ENCODE measurements at regions not wholly inside any gene's neighbourhood (a gene's known extent, or its start where the extent isn't known, plus 50 kb on each side); places are given as distances from the start of the nearest gene placed in this dataset.
"Not testable (repeated sequence)": the region's sequence is repeated elsewhere in the genome, so short reads cannot be mapped to it uniquely, and the experiment has no call there.

DNA sequence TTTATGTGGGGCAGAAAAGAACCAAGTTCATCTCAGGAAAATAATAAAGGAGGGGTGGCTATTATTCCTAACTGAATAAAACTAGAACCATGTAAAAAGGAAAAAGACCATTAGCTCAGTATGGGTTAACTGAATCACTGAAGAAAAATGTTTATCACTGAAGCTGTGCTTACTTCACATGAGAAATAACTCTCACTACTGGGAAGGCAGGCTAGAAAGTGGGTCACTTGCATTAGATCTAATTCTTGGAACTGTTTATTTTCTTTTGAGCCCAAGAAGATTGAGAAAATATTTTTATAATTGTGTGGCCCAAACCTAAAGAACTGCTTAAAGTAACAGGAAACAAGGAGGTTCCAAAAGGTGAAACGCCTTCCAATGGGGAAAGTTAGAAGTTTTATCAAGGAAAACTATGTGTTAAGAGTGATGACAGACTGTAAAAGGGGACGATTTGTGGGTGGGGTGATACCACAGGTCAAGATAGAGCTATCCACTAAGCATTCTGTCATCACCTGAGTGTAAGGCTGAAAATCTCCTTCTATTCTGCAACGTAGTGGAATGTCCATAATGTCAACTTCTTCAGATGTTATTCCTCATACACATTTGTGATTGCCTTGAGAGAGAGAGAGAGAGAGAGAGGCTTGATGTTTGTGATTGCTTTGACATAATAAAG lies 1083.5 kb downstream of the PCDH7 start:
- Histone ChIP-seq H3K36me3 (no peaks in the 10 kb centered on the region), H3K27me3 (no peaks in the 10 kb centered on the region), H3K4me1 (peaks cover 2% of the 10 kb centered on the region; the same call in 1 of the 2 replicates), H3K27ac (no peak overlapping the region), H3K9me3 (replicated peaks) (0 out of 2 replicates have a peak, but pooled peaks cover 5% of the 10 kb centered on the region), H3K4me3 (no peak overlapping the region)
- no peak for DNase-seq

GRCh38 chr4:31807036-31807435 lies 1086.9 kb downstream of the PCDH7 start:
- no peaks in the 10 kb centered on the region for H3K36me3 ChIP-seq
- no peak overlapping the region for H3K27ac ChIP-seq
- H3K9me3 ChIP-seq (replicated peaks), result 0 out of 2 replicates have a peak, but pooled peaks cover 3% of the 10 kb centered on the region
- H3K4me1 ChIP-seq, result peaks cover 2% of the 10 kb centered on the region; the same call in 1 of the 2 replicates
- no peak overlapping the region for H3K4me3 ChIP-seq
- H3K27me3 ChIP-seq, result no peaks in the 10 kb centered on the region
- DNase-seq, result no peak

DNA sequence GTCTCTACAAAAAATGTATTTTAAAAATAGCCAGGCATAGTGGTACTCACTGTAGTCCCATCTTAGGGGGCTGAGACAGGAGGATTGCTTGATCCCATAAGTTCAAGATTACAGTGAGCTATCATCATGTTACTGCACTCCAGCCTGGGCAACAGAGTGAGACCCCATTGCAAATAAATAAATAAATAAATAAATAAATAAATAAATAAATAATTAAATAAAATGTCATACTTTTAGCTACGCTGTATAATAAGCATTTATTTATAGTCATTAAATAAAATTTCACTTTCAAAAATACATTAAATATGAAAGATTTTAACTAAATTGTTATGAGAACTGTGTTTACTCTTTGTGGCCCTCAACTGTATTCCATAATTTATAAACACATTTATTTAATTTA lies 1124.2 kb downstream of the PCDH7 start:
- Histone ChIP-seq H3K27ac (no peak overlapping the region), H3K9me3 (replicated peaks) (no peaks in the 10 kb centered on the region; the same call in 1 of the 2 replicates), H3K4me3 (no peak overlapping the region), H3K27me3 (no peaks in the 10 kb centered on the region), H3K36me3 (no peaks in the 10 kb centered on the region), H3K4me1 (no peaks in the 10 kb centered on the region)
- DNase-seq, result no peak

DNA sequence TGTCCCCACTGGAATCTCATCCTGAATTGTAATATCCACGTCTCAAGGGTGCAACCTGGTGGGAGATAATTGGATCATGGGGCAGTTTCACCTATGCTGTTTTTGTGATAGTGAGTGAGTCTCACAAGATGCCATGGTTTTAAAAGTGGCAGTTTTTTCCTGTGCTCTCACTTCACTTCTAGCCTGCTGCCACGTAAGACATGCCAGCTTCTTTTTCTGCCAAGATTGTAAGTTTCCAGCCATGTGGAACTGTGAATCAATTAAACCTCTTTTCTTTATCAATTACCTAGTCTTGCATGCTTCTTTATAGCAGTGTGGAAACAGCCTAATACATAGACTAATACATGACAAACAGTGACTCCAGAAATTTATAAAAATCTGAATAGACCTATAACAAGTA lies 1131.8 kb downstream of the PCDH7 start:
- H3K27ac ChIP-seq, result no peak overlapping the region
- DNase-seq, result no peak

GRCh38 chr4:31877429-31877828 lies 1157.3 kb downstream of the PCDH7 start:
- H3K4me1 ChIP-seq, result no peaks in the 10 kb centered on the region
- no peaks in the 10 kb centered on the region for H3K36me3 ChIP-seq
- no peaks in the 10 kb centered on the region for H3K9me3 ChIP-seq (replicated peaks)
- no peak overlapping the region for H3K27ac ChIP-seq
- no peak overlapping the region for H3K4me3 ChIP-seq
- H3K27me3 ChIP-seq, result no peaks in the 10 kb centered on the region
- no peak for DNase-seq

More for the DNA sequence above, 1131.8 kb downstream of the PCDH7 start:
- H3K27me3 ChIP-seq, result no peaks in the 10 kb centered on the region
- no peak overlapping the region for H3K4me3 ChIP-seq
- H3K9me3 ChIP-seq (replicated peaks), result no peaks in the 10 kb centered on the region
- no peaks in the 10 kb centered on the region for H3K4me1 ChIP-seq
- H3K36me3 ChIP-seq, result no peaks in the 10 kb centered on the region

GRCh38 chr4:31880837-31881236 lies 1160.7 kb downstream of the PCDH7 start:
- DNase-seq; H3K36me3 ChIP-seq; H3K27me3 ChIP-seq; H3K9me3 ChIP-seq (replicated peaks); H3K4me3 ChIP-seq; H3K4me1 ChIP-seq; H3K27ac ChIP-seq: not testable (repeated sequence)

GRCh38 chr4:31896349-31896748 lies 1176.2 kb downstream of the PCDH7 start:
- Histone ChIP-seq H3K4me3 (no peak overlapping the region), H3K4me1 (no peaks in the 10 kb centered on the region), H3K9me3 (replicated peaks) (no peaks in the 10 kb centered on the region), H3K36me3 (no peaks in the 10 kb centered on the region), H3K27ac (no peak overlapping the region), H3K27me3 (no peaks in the 10 kb centered on the region)
- DNase-seq, result no peak

- Histone ChIP-seq H3K9me3 (replicated peaks) (no peaks in the 10 kb centered on the region), H3K27ac (no peak overlapping the region), H3K27me3 (no peaks in the 10 kb centered on the region), H3K4me3 (no peak overlapping the region), H3K4me1 (no peaks in the 10 kb centered on the region), H3K36me3 (no peaks in the 10 kb centered on the region)
- DNase-seq, result no peak
These were observed 1185.2 kb downstream of the PCDH7 start for GRCh38 chr4:31905363-31905762.

GRCh38 chr4:31908261-31908660 lies 1188.1 kb downstream of the PCDH7 start:
- no peaks in the 10 kb centered on the region for H3K4me1 ChIP-seq

GRCh38 chr4:31917334-31917733 lies 1197.2 kb downstream of the PCDH7 start:
- H3K9me3 ChIP-seq (replicated peaks), result no peaks in the 10 kb centered on the region; the same call in 1 of the 2 replicates
- no peak overlapping the region for H3K4me3 ChIP-seq
- no peak overlapping the region for H3K27ac ChIP-seq
- no peaks in the 10 kb centered on the region for H3K4me1 ChIP-seq
- H3K36me3 ChIP-seq, result no peaks in the 10 kb centered on the region
- no peaks in the 10 kb centered on the region for H3K27me3 ChIP-seq
- no peak for DNase-seq

More at GRCh38 chr4:31908261-31908660, 1188.1 kb downstream of the PCDH7 start:
- Histone ChIP-seq H3K9me3 (replicated peaks) (no peaks in the 10 kb centered on the region), H3K36me3 (no peaks in the 10 kb centered on the region), H3K27me3 (no peaks in the 10 kb centered on the region), H3K27ac (no peak overlapping the region), H3K4me3 (no peak overlapping the region)
- no peak for DNase-seq

DNA sequence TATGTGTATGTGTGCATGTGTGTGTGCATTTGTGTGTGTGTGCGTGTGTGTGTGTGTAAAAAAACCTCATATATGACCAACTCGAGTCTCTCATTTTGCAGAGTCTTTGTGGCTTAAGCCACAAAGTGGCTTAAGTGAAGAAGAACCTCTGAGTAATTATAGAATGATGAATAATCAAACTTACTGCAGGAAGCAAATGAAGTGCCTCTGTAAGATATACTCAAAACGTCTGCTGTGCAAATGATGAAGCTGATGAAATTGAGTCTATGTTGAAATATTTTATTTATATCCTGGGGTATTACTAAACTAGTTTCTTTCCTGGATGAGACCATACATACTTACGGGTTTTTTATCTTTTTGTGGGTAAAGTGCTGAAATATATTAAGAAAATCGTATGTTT lies 1198.7 kb downstream of the PCDH7 start:
- no peak overlapping the region for H3K4me3 ChIP-seq
- no peaks in the 10 kb centered on the region; the same call in 1 of the 2 replicates for H3K9me3 ChIP-seq (replicated peaks)
- no peak for DNase-seq
- H3K4me1 ChIP-seq, result no peaks in the 10 kb centered on the region
- H3K27me3 ChIP-seq, result no peaks in the 10 kb centered on the region
- H3K27ac ChIP-seq, result no peak overlapping the region
- no peaks in the 10 kb centered on the region for H3K36me3 ChIP-seq

DNA sequence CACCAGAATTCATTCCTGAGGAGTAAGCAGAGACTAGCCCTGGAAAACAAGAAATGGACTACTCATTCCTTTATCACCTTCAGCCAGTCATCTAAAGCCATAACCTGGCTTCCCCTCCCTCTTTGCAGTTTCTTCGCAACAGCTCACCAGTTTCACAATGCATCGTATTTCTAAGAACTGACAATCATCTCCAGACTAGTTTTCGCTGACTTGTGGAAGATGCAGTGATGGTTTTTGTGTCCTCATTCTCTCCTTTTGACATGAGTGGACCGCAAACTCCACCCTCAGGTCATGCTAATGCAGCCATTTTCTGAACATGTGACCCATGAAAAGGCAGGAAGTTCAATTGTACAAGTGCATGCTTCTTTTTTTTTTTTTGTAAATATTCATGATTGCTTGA lies 1203.5 kb downstream of the PCDH7 start:
- Histone ChIP-seq H3K9me3 (replicated peaks) (no peaks in the 10 kb centered on the region), H3K27ac (no peak overlapping the region), H3K27me3 (no peaks in the 10 kb centered on the region), H3K4me3 (no peak overlapping the region), H3K36me3 (no peaks in the 10 kb centered on the region), H3K4me1 (no peaks in the 10 kb centered on the region)
- DNase-seq, result no peak

- no peak for DNase-seq
- H3K4me3 ChIP-seq, result no peak overlapping the region
- H3K4me1 ChIP-seq, result no peaks in the 10 kb centered on the region
- H3K36me3 ChIP-seq, result no peaks in the 10 kb centered on the region
- H3K9me3 ChIP-seq (replicated peaks), result no peaks in the 10 kb centered on the region
- H3K27me3 ChIP-seq, result no peaks in the 10 kb centered on the region
- H3K27ac ChIP-seq, result no peak overlapping the region
These were observed 1209.6 kb downstream of the PCDH7 start for GRCh38 chr4:31929676-31930345.

DNA sequence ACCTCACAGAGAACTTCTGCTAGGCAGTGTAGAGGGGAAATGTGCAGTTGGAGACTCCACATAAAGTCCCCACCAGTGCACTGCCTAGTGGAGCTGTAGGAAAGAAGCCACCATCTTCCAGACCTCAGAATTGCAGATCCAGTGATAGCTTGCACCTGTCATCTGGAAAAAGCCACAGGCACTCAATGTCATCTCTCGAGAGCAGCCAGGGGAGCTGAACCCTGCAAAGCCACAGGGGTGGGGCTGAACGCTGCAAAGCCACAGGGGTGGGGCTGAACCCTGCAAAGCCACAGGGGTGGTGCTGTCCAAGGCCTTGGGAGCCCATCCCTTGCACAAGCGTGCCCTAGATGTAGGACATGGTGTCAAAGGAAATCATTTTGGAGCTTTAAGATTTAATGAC lies 1226.3 kb downstream of the PCDH7 start:
- no peak overlapping the region for H3K4me3 ChIP-seq
- 0 out of 2 replicates have a peak, but pooled peaks cover 3% of the 10 kb centered on the region for H3K4me1 ChIP-seq
- peak; percentile 40 to 53 for DNase-seq

GRCh38 chr4:31947101-31947500 lies 1226.9 kb downstream of the PCDH7 start:
- Histone ChIP-seq H3K27me3 (no peaks in the 10 kb centered on the region), H3K36me3 (no peaks in the 10 kb centered on the region), H3K4me1 (0 out of 2 replicates have a peak, but pooled peaks cover 3% of the 10 kb centered on the region), H3K9me3 (replicated peaks) (no peaks in the 10 kb centered on the region), H3K27ac (no peak overlapping the region), H3K4me3 (no peak overlapping the region)
- DNase-seq, result no peak

More for the DNA sequence above, 1226.3 kb downstream of the PCDH7 start:
- H3K9me3 ChIP-seq (replicated peaks), result no peaks in the 10 kb centered on the region
- H3K27me3 ChIP-seq, result no peaks in the 10 kb centered on the region
- no peaks in the 10 kb centered on the region for H3K36me3 ChIP-seq
- H3K27ac ChIP-seq, result no peak overlapping the region
